Loucy (cell line): ENCODE measurements at regions not wholly inside any gene's neighbourhood (a gene's known extent, or its start where the extent isn't known, plus 50 kb on each side); places are given as distances from the start of the nearest gene placed in this dataset.

Experiments
- H2AFZ ChIP-seq: fragments of 200-600 bp; sonication (generic); 2 replicates; pipeline ENCODE4 v1.6.0; 2016; ENCODE audit warnings: antibody characterized with exemption, mild to moderate bottlenecking, low read length, moderate library complexity
- H3F3A ChIP-seq: fragments of 200-600 bp; 2 replicates; pipeline ENCODE4 v1.6.0; 2016; ENCODE audit warnings: antibody characterized with exemption, low read depth, mild to moderate bottlenecking
- H3K27me3 ChIP-seq: fragments of 200-600 bp; sonication (generic); 2 replicates; pipeline ENCODE4 v1.6.1; 2014; ENCODE audit warnings: low read length, mild to moderate bottlenecking; ENCODE audit not compliant: insufficient read depth, poor library complexity, severe bottlenecking
- H3K36me3 ChIP-seq: fragments of 200-600 bp; sonication (generic); 2 replicates; pipeline ENCODE4 v1.6.1; 2016; ENCODE audit warnings: low read length; ENCODE audit not compliant: insufficient read depth
- H3K4me1 ChIP-seq: fragments of 200-600 bp; sonication (generic); 2 replicates; pipeline ENCODE4 v1.5.1; 2014; ENCODE audit warnings: low read length, mild to moderate bottlenecking; ENCODE audit not compliant: insufficient read depth, poor library complexity, severe bottlenecking
- H3K4me2 ChIP-seq: fragments of 200-600 bp; sonication (generic); 2 replicates; pipeline ENCODE4 v1.6.0; 2014; ENCODE audit warnings: antibody characterized with exemption, low read length, low read depth, mild to moderate bottlenecking; ENCODE audit not compliant: poor library complexity, severe bottlenecking
- H3K4me3 ChIP-seq: fragments of 200-600 bp; sonication (generic); 2 replicates; pipeline ENCODE4 v1.5.1; 2014; ENCODE audit warnings: low read length, mild to moderate bottlenecking, mixed read lengths; ENCODE audit not compliant: poor library complexity, severe bottlenecking
- H3K79me2 ChIP-seq: fragments of 200-600 bp; sonication (generic); 2 replicates; pipeline ENCODE4 v1.6.1; 2014; ENCODE audit warnings: low read length; ENCODE audit not compliant: insufficient read depth
- H3K9ac ChIP-seq: fragments of 200-600 bp; sonication (generic); 2 replicates; pipeline ENCODE4 v1.6.0; 2014; ENCODE audit warnings: mild to moderate bottlenecking, low read depth, low read length, moderate library complexity; ENCODE audit not compliant: poor library complexity, severe bottlenecking
- H3K9me2 ChIP-seq: fragments of 200-600 bp; sonication (generic); replicated peaks from 2 replicates; pipeline ENCODE4 v1.6.1; 2016; ENCODE audit warnings: low read depth, low read length, mixed read lengths
- H3K9me3 ChIP-seq: fragments of 200-600 bp; sonication (generic); 2 replicates; pipeline ENCODE4 v1.6.1; 2014; ENCODE audit warnings: mild to moderate bottlenecking, antibody characterized with exemption, low read length, low read depth; ENCODE audit not compliant: insufficient read depth
- H4K20me1 ChIP-seq: fragments of 200-600 bp; sonication (generic); 2 replicates; pipeline ENCODE4 v1.6.0; 2014; ENCODE audit warnings: antibody characterized with exemption, low read length, mild to moderate bottlenecking; ENCODE audit not compliant: insufficient read depth, poor library complexity, severe bottlenecking
- CTCF ChIP-seq: fragments of 200-600 bp; sonication (generic); conservative IDR thresholded peaks from 2 replicates; pipeline ENCODE4 v1.5.1; 2014; ENCODE audit warnings: mild to moderate bottlenecking, antibody characterized with exemption, low read length
- EZH2phosphoT487 ChIP-seq: fragments of 200-600 bp; IDR thresholded peaks from 2 replicates; pipeline ENCODE4 v1.6.1; 2018; ENCODE audit warnings: antibody characterized with exemption, mild to moderate bottlenecking, moderate library complexity, borderline replicate concordance

- Histone ChIP-seq H4K20me1 (no peaks in the 10 kb centered on the region), H3F3A (no peaks in the 10 kb centered on the region), H3K9me3 (no peaks in the 10 kb centered on the region), H3K27me3 (no peaks in the 10 kb centered on the region), H3K4me1 (no peaks in the 10 kb centered on the region), H3K36me3 (no peaks in the 10 kb centered on the region), H3K4me2 (no peak overlapping the region), H3K79me2 (no peaks in the 10 kb centered on the region), H3K9me2 (no peaks in the 10 kb centered on the region), H2AFZ (no peak overlapping the region), H3K4me3 (no peak overlapping the region), H3K9ac (no peak overlapping the region)
- no peak for TF ChIP-seq EZH2phosphoT487
These were observed 103.7 kb upstream of the HNRNPA3 start for GRCh38 chr2:177108890-177109289.

GRCh38 chr2:177114712-177115111 lies 97.9 kb upstream of the HNRNPA3 start:
- H3K9ac ChIP-seq: no peak overlapping the region
- H4K20me1 ChIP-seq: no peaks in the 10 kb centered on the region
- no peaks in the 10 kb centered on the region for H3K9me2 ChIP-seq
- H3K36me3 ChIP-seq: no peaks in the 10 kb centered on the region
- H3K4me2 ChIP-seq: no peak overlapping the region
- TF ChIP-seq CTCF: no peak
- no peak for TF ChIP-seq EZH2phosphoT487
- no peaks in the 10 kb centered on the region for H3F3A ChIP-seq
- no peak overlapping the region for H2AFZ ChIP-seq
- no peaks in the 10 kb centered on the region for H3K27me3 ChIP-seq
- no peak overlapping the region for H3K4me3 ChIP-seq
- H3K79me2 ChIP-seq: no peaks in the 10 kb centered on the region
- no peaks in the 10 kb centered on the region for H3K4me1 ChIP-seq
- H3K9me3 ChIP-seq: no peaks in the 10 kb centered on the region

DNA sequence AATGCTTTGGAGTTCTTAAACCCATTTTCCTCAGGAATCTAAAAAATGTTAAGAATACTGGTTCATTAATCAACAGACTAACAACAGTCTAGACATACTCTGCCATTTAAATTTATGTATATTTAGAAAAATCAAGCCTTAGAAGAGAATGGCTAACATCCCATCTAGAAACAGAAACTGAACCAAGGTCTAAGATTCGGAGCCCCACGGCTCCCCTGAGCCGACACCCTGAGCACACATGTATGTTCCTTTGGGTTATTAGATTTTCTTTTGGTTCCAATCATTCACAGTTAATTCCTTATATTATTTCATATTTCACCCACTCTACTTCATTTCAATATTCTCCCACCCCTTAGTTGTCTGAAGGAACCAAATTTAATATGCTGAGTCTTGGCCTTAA lies 94.8 kb upstream of the HNRNPA3 start:
- Histone ChIP-seq H3K79me2 (no peaks in the 10 kb centered on the region), H3F3A (no peaks in the 10 kb centered on the region), H3K4me2 (no peak overlapping the region), H3K4me3 (no peak overlapping the region), H3K4me1 (no peaks in the 10 kb centered on the region), H3K9me2 (no peaks in the 10 kb centered on the region), H3K9me3 (no peaks in the 10 kb centered on the region), H3K9ac (no peak overlapping the region), H3K36me3 (no peaks in the 10 kb centered on the region), H3K27me3 (no peaks in the 10 kb centered on the region), H2AFZ (no peak overlapping the region), H4K20me1 (no peaks in the 10 kb centered on the region)
- TF ChIP-seq EZH2phosphoT487: no peak
- no peak for TF ChIP-seq CTCF

GRCh38 chr2:177118636-177119035 lies 94.0 kb upstream of the HNRNPA3 start:
- no peaks in the 10 kb centered on the region for H3K27me3 ChIP-seq
- no peaks in the 10 kb centered on the region for H3K36me3 ChIP-seq
- no peak for TF ChIP-seq CTCF
- no peak for TF ChIP-seq EZH2phosphoT487
- no peaks in the 10 kb centered on the region for H3K79me2 ChIP-seq
- H3K9me2 ChIP-seq: no peaks in the 10 kb centered on the region
- no peak overlapping the region for H3K9ac ChIP-seq
- H3K4me3 ChIP-seq: no peak overlapping the region
- no peaks in the 10 kb centered on the region for H3F3A ChIP-seq
- no peak overlapping the region for H3K4me2 ChIP-seq
- no peaks in the 10 kb centered on the region for H3K4me1 ChIP-seq
- H2AFZ ChIP-seq: no peak overlapping the region
- H3K9me3 ChIP-seq: no peaks in the 10 kb centered on the region
- no peaks in the 10 kb centered on the region for H4K20me1 ChIP-seq
